OCI-LY1 (cell line): ENCODE measurements at regions not wholly inside any gene's neighbourhood (a gene's known extent, or its start where the extent isn't known, plus 50 kb on each side); places are given as distances from the start of the nearest gene placed in this dataset.

Experiments
- H2AFZ ChIP-seq: fragments of 200-600 bp; sonication (generic), shearing (Covaris generic); 2 replicates; pipeline ENCODE4 v1.6.0; 2014; ENCODE audit warnings: antibody characterized with exemption, mild to moderate bottlenecking, low read length
- H3F3A ChIP-seq: fragments of 200-600 bp; sonication (generic), shearing (Covaris generic); 2 replicates; pipeline ENCODE4 v1.6.0; 2014; ENCODE audit warnings: mild to moderate bottlenecking, antibody characterized with exemption, low read length, moderate library complexity; ENCODE audit not compliant: insufficient read depth
- H3K27ac ChIP-seq: fragments of 200-600 bp; sonication (generic); 2 replicates; pipeline ENCODE4 v1.5.1; 2014; ENCODE audit warnings: low read length, mixed run types, mild to moderate bottlenecking, low read depth; ENCODE audit not compliant: poor library complexity, severe bottlenecking
- H3K27me3 ChIP-seq: fragments of 200-600 bp; sonication (generic); 2 replicates; pipeline ENCODE4 v1.6.0; 2014; ENCODE audit warnings: antibody characterized with exemption, mild to moderate bottlenecking, low read length, moderate library complexity; ENCODE audit not compliant: insufficient read depth
- H3K36me3 ChIP-seq: fragments of 200-600 bp; sonication (generic); 2 replicates; pipeline ENCODE4 v1.6.1; 2014; ENCODE audit warnings: mild to moderate bottlenecking, antibody characterized with exemption, low read length, moderate library complexity, mixed read lengths; ENCODE audit not compliant: insufficient read depth
- H3K4me1 ChIP-seq: fragments of 200-600 bp; sonication (generic); 2 replicates; pipeline ENCODE4 v1.5.1; 2014; ENCODE audit warnings: mild to moderate bottlenecking, low read length, moderate library complexity; ENCODE audit not compliant: insufficient read depth, severe bottlenecking
- H3K4me2 ChIP-seq: fragments of 200-600 bp; sonication (generic), shearing (Covaris generic); 2 replicates; pipeline ENCODE4 v1.6.1; 2014; ENCODE audit warnings: low read length
- H3K4me3 ChIP-seq: fragments of 200-600 bp; sonication (generic); 2 replicates; pipeline ENCODE4 v1.5.1; 2014; ENCODE audit warnings: low read length, low read depth, mild to moderate bottlenecking, mixed read lengths; ENCODE audit not compliant: poor library complexity, severe bottlenecking
- H3K79me2 ChIP-seq: fragments of 200-600 bp; shearing (Covaris generic); 2 replicates; pipeline ENCODE4 v1.6.1; 2016; ENCODE audit warnings: mixed run types, low read length, mixed read lengths; ENCODE audit not compliant: insufficient read depth
- H3K9ac ChIP-seq: fragments of 200-600 bp; sonication (generic), shearing (Covaris generic); 2 replicates; pipeline ENCODE4 v1.6.1; 2014; ENCODE audit warnings: mild to moderate bottlenecking, low read length, mixed read lengths
- H3K9me2 ChIP-seq: fragments of 200-600 bp; sonication (generic), shearing (Covaris generic); 2 replicates; pipeline ENCODE4 v1.6.1; 2014; ENCODE audit warnings: low read depth, mild to moderate bottlenecking, low read length, mixed read lengths
- H3K9me3 ChIP-seq: fragments of 200-600 bp; shearing (Covaris generic); 2 replicates; pipeline ENCODE4 v1.6.1; 2014; ENCODE audit warnings: low read length, mixed read lengths
- H4K20me1 ChIP-seq: fragments of 200-600 bp; sonication (generic), shearing (Covaris generic); 2 replicates; pipeline ENCODE4 v1.6.0; 2016; ENCODE audit warnings: mild to moderate bottlenecking, low read length; ENCODE audit not compliant: insufficient read depth
- EZH2 ChIP-seq: fragments of 200-600 bp; sonication (generic), shearing (Covaris generic); IDR thresholded peaks from 2 replicates; pipeline ENCODE4 v1.8.0; 2017; ENCODE audit warnings: borderline replicate concordance, mixed run types, mild to moderate bottlenecking, antibody characterized with exemption, low read length, moderate library complexity, mixed read lengths
- TF ChIP-seq, protein P1 (sequence below): fragments of 200-600 bp; sonication (generic), shearing (Covaris generic); IDR thresholded peaks from 2 replicates; pipeline ENCODE4 v1.5.1; 2017; ENCODE audit warnings: mild to moderate bottlenecking, antibody characterized with exemption, low read length, moderate library complexity, mixed read lengths

DNA sequence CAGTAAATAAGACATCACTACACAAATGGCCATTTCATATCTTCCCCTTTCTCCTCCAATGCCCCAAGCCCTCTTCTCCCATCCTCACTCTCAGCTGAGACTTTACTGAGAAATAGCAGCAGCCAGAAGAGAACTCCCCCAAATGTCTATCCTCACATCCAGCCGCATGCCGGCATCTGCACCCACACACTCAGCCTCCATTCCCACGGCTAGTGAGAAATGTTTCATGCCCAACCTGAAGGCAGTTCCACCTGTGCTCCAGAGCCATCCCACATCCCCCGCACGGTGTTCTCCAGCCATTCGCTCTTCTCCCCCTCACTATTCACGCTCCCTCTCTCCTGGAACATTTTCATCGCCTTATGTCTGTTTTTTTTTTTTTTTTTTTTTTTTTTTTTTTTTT is 208.7 kb upstream of the DIO3 start:
- no peaks in the 10 kb centered on the region for H3K4me1 ChIP-seq
- no peak overlapping the region for H3K4me3 ChIP-seq
- no peak overlapping the region for H3K9ac ChIP-seq
- H2AFZ ChIP-seq: no peak overlapping the region
- H3K79me2 ChIP-seq: no peaks in the 10 kb centered on the region
- TF ChIP-seq, protein P1, sequence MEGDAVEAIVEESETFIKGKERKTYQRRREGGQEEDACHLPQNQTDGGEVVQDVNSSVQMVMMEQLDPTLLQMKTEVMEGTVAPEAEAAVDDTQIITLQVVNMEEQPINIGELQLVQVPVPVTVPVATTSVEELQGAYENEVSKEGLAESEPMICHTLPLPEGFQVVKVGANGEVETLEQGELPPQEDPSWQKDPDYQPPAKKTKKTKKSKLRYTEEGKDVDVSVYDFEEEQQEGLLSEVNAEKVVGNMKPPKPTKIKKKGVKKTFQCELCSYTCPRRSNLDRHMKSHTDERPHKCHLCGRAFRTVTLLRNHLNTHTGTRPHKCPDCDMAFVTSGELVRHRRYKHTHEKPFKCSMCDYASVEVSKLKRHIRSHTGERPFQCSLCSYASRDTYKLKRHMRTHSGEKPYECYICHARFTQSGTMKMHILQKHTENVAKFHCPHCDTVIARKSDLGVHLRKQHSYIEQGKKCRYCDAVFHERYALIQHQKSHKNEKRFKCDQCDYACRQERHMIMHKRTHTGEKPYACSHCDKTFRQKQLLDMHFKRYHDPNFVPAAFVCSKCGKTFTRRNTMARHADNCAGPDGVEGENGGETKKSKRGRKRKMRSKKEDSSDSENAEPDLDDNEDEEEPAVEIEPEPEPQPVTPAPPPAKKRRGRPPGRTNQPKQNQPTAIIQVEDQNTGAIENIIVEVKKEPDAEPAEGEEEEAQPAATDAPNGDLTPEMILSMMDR: no peak
- no peak for TF ChIP-seq EZH2
- no peaks in the 10 kb centered on the region for H3F3A ChIP-seq
- no peak overlapping the region for H3K27ac ChIP-seq
- H4K20me1 ChIP-seq: no peaks in the 10 kb centered on the region
- no peaks in the 10 kb centered on the region for H3K27me3 ChIP-seq
- H3K4me2 ChIP-seq: no peak overlapping the region
- no peaks in the 10 kb centered on the region for H3K9me2 ChIP-seq
- H3K36me3 ChIP-seq: no peaks in the 10 kb centered on the region
- peaks cover 7% of the 10 kb centered on the region; the same call in 1 of the 2 replicates for H3K9me3 ChIP-seq

DNA sequence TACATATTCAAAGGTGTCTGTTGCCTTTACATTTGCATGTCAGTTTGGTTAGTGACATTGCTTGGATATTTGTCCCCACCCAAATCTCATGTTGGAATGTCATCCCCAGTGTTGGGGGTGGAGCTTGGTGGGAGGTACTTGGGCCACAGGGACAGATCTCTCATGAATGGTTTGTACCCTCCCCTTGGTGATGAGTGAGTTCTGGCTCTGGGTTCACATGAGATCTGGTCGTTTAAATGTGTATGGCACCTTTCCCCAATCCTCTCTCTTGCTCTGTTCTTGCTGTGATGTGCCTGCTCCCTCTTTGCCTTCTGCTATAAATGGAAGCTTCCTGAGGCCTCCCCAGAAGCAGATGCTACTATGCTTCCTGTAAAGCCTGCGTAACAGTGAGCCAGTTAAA is 207.9 kb upstream of the DIO3 start:
- H3F3A ChIP-seq: no peaks in the 10 kb centered on the region
- no peaks in the 10 kb centered on the region for H3K79me2 ChIP-seq
- H3K9ac ChIP-seq: no peak overlapping the region
- H3K36me3 ChIP-seq: no peaks in the 10 kb centered on the region
- no peak overlapping the region for H2AFZ ChIP-seq
- no peak overlapping the region for H3K27ac ChIP-seq
- no peak overlapping the region for H3K4me3 ChIP-seq
- no peaks in the 10 kb centered on the region for H3K4me1 ChIP-seq
- TF ChIP-seq, protein P1: no peak
- no peak for TF ChIP-seq EZH2
- H3K4me2 ChIP-seq: no peak overlapping the region
- no peaks in the 10 kb centered on the region for H3K27me3 ChIP-seq
- H3K9me3 ChIP-seq: peaks cover 6% of the 10 kb centered on the region; the same call in 1 of the 2 replicates
- no peaks in the 10 kb centered on the region for H3K9me2 ChIP-seq
- no peaks in the 10 kb centered on the region for H4K20me1 ChIP-seq

DNA sequence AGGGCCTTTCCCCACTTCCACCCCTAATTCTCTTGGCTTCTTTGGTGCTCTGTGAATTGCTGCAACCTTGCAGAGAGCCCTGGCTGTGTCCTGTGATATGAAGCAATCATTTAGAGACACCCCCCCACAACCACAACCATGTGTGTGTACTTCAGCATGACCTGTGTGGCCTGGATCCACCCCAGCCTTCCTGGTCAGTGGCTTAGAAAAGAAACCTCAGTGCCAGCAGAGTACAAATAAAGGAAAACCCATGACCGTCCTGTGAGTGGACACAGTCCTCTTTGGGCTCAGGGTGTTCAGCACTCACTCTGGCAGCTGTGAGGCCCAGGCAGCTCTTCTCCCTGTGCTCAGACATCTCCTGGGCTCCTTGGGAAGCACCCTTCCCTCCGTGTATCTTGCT is 206.6 kb upstream of the DIO3 start:
- Histone ChIP-seq H3F3A (no peaks in the 10 kb centered on the region), H3K9me3 (no peaks in the 10 kb centered on the region; the same call in 1 of the 2 replicates), H3K9ac (no peak overlapping the region), H4K20me1 (no peaks in the 10 kb centered on the region), H3K79me2 (no peaks in the 10 kb centered on the region), H3K4me3 (no peak overlapping the region), H3K4me2 (no peak overlapping the region), H3K27me3 (no peaks in the 10 kb centered on the region; the same call in 1 of the 2 replicates), H3K27ac (no peak overlapping the region), H3K9me2 (no peaks in the 10 kb centered on the region), H2AFZ (no peak overlapping the region), H3K36me3 (no peaks in the 10 kb centered on the region), H3K4me1 (peaks cover 4% of the 10 kb centered on the region)
- TF ChIP-seq EZH2: no peak
- TF ChIP-seq, protein P1: no peak
